ENCODE measurements at regions not wholly inside any gene's neighbourhood (a gene's known extent, or its start where the extent isn't known, plus 50 kb on each side); places are given as distances from the start of the nearest gene placed in this dataset.

DNA sequence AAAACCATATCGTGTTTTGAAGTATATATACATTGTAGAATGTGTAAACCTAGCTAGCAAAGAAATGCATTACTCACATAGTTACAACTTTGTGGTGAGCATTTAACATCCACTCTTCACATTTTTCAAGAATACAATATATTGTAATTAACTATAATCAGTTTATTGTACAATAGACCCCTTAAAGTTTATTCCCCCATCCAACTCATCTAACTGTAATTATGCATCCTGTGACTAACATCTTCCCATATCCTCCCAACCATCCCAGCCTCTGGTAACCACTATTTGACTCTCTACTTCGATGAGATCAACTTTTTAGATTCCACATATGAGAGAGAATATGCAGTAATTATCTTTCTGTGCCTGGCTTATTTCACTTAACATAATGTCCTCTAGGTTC lies 526.4 kb downstream of the KIF20B start:
- TF ChIP-seq RCOR1 (IDR thresholded peaks at IDR 0.05; ENCODE audit: low read depth, low read length) (no peak), HDAC2 (IDR thresholded peaks at IDR 0.05) (no peak), NR3C1 (IDR thresholded peaks at IDR 0.05) (no peak), POLR2A (IDR thresholded peaks at IDR 0.05; ENCODE audit: low read length) (no peak), GATA3 (IDR thresholded peaks at IDR 0.05; ENCODE audit: borderline replicate concordance) (no peak), CHD2 (IDR thresholded peaks at IDR 0.05; ENCODE audit: low read length, partially characterized antibody) (no peak), KDM1A (IDR thresholded peaks at IDR 0.05; ENCODE audit: low read depth) (no peak), BHLHE40 (IDR thresholded peaks at IDR 0.05; ENCODE audit: low read depth, low read length) (no peak), MAZ (IDR thresholded peaks at IDR 0.05; ENCODE audit: borderline replicate concordance, low read depth, low read length) (no peak)
- TF ChIP-seq, protein P1, sequence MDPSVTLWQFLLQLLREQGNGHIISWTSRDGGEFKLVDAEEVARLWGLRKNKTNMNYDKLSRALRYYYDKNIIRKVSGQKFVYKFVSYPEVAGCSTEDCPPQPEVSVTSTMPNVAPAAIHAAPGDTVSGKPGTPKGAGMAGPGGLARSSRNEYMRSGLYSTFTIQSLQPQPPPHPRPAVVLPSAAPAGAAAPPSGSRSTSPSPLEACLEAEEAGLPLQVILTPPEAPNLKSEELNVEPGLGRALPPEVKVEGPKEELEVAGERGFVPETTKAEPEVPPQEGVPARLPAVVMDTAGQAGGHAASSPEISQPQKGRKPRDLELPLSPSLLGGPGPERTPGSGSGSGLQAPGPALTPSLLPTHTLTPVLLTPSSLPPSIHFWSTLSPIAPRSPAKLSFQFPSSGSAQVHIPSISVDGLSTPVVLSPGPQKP (IDR thresholded peaks at IDR 0.05; ENCODE audit: low read depth, low read length) = no peak
- TF ChIP-seq, protein P2, sequence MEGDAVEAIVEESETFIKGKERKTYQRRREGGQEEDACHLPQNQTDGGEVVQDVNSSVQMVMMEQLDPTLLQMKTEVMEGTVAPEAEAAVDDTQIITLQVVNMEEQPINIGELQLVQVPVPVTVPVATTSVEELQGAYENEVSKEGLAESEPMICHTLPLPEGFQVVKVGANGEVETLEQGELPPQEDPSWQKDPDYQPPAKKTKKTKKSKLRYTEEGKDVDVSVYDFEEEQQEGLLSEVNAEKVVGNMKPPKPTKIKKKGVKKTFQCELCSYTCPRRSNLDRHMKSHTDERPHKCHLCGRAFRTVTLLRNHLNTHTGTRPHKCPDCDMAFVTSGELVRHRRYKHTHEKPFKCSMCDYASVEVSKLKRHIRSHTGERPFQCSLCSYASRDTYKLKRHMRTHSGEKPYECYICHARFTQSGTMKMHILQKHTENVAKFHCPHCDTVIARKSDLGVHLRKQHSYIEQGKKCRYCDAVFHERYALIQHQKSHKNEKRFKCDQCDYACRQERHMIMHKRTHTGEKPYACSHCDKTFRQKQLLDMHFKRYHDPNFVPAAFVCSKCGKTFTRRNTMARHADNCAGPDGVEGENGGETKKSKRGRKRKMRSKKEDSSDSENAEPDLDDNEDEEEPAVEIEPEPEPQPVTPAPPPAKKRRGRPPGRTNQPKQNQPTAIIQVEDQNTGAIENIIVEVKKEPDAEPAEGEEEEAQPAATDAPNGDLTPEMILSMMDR (IDR thresholded peaks at IDR 0.05) = no peak
- TF ChIP-seq, protein P3, sequence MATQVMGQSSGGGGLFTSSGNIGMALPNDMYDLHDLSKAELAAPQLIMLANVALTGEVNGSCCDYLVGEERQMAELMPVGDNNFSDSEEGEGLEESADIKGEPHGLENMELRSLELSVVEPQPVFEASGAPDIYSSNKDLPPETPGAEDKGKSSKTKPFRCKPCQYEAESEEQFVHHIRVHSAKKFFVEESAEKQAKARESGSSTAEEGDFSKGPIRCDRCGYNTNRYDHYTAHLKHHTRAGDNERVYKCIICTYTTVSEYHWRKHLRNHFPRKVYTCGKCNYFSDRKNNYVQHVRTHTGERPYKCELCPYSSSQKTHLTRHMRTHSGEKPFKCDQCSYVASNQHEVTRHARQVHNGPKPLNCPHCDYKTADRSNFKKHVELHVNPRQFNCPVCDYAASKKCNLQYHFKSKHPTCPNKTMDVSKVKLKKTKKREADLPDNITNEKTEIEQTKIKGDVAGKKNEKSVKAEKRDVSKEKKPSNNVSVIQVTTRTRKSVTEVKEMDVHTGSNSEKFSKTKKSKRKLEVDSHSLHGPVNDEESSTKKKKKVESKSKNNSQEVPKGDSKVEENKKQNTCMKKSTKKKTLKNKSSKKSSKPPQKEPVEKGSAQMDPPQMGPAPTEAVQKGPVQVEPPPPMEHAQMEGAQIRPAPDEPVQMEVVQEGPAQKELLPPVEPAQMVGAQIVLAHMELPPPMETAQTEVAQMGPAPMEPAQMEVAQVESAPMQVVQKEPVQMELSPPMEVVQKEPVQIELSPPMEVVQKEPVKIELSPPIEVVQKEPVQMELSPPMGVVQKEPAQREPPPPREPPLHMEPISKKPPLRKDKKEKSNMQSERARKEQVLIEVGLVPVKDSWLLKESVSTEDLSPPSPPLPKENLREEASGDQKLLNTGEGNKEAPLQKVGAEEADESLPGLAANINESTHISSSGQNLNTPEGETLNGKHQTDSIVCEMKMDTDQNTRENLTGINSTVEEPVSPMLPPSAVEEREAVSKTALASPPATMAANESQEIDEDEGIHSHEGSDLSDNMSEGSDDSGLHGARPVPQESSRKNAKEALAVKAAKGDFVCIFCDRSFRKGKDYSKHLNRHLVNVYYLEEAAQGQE (IDR thresholded peaks at IDR 0.05) = no peak
- TF ChIP-seq, protein P4, sequence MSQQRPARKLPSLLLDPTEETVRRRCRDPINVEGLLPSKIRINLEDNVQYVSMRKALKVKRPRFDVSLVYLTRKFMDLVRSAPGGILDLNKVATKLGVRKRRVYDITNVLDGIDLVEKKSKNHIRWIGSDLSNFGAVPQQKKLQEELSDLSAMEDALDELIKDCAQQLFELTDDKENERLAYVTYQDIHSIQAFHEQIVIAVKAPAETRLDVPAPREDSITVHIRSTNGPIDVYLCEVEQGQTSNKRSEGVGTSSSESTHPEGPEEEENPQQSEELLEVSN (IDR thresholded peaks at IDR 0.05; ENCODE audit: borderline replicate concordance, low read depth) = no peak
